Heart left ventricle (tissue), 16 donors: ENCODE measurements at regions not wholly inside any gene's neighbourhood (a gene's known extent, or its start where the extent isn't known, plus 50 kb on each side); places are given as distances from the start of the nearest gene placed in this dataset.

Source experiments
- ATAC-seq, 4 donors: fragments of 200-7000 bp; cut with Tn5 transposase; one replicate each; pipeline ENCODE4 v1.9.1; 2020 to 2022; ENCODE audit warnings: moderate library complexity in 4 of 4, mild to moderate bottlenecking in 3 of 4, moderate number of reproducible peaks in 1 of 4
- DNase-seq, 5 donors: peaks; one replicate each; pipeline ENCODE4 v3.0.0-alpha.2; 2020
- H3K27ac ChIP-seq, 12 donors: fragments of 200-600 bp; sonication (generic) in 4 of 12; one replicate each; pipeline versions ENCODE4 v1.5.0 to v1.8.0; 2016 to 2022; ENCODE audit warnings: mild to moderate bottlenecking in 2 of 12
- H3K27me3 ChIP-seq, 9 donors: fragments of 200-600 bp; sonication (generic) in 2 of 9; one replicate each; pipeline versions ENCODE4 v1.5.1 to v1.8.0; 2016 to 2022; ENCODE audit warnings: mild to moderate bottlenecking in 3 of 9
- H3K36me3 ChIP-seq, 9 donors: fragments of 200-600 bp; sonication (generic) in 2 of 9; one replicate each; pipeline versions ENCODE4 v1.5.0 to v1.8.0; 2018 to 2022; ENCODE audit warnings: mild to moderate bottlenecking in 2 of 9
- H3K4me1 ChIP-seq, 12 donors: fragments of 200-600 bp; sonication (generic) in 4 of 12; one replicate each; pipeline versions ENCODE4 v1.5.0 to v1.8.0; 2016 to 2022; ENCODE audit warnings: mild to moderate bottlenecking in 3 of 12
- H3K4me3 ChIP-seq, 12 donors: fragments of 200-600 bp; sonication (generic) in 4 of 12; one replicate each; pipeline versions ENCODE4 v1.5.0 to v1.8.0; 2017 to 2022; ENCODE audit warnings: mild to moderate bottlenecking in 9 of 12, moderate library complexity in 4 of 12
- H3K9me3 ChIP-seq, 12 donors: fragments of 200-600 bp; sonication (generic) in 4 of 12; one replicate each; pipeline versions ENCODE4 v1.5.0 to v1.8.0; 2016 to 2022; ENCODE audit warnings: mild to moderate bottlenecking in 1 of 12
- POLR2A ChIP-seq, 2 donors: fragments of 450-650 bp; IDR thresholded peaks; one replicate each; pipeline ENCODE4 v1.6.1; 2017; ENCODE audit warnings: antibody characterized with exemption in 2 of 2, mild to moderate bottlenecking in 2 of 2, moderate library complexity in 2 of 2
- WGBS, 4 donors: extraction: QIAGEN DNeasy Blood & Tissue Kit in 2 of 4; methylation state at CpG; one replicate each; pipeline versions ENCODE4 v1.1.5 to v1.1.7; 2013 to 2018; 5-methylcytosine and 5-hydroxymethylcytosine counted together
- intact Hi-C, 10 donors: fragments of 100-400 bp; cut with DNase I; formaldehyde crosslinking; loops; one replicate each; pipeline versions ENCODE4 v1.11.1 to v1.14.2; 2022
- TF ChIP-seq, protein P1 (sequence below), 12 donors: fragments of 200-600 bp; sonication (generic) in 4 of 12; IDR thresholded peaks; one replicate each; pipeline versions ENCODE4 v1.5.0 to v1.8.0; 2018 to 2022; ENCODE audit warnings: antibody characterized with exemption in 12 of 12, mild to moderate bottlenecking in 5 of 12
- donor health status: ischemic (EF 13 %, LVEDD 7.1; RV severe dilation, severe dysfunction).
- donor health status: healthy with polysubstance abuse.
- donor health status: DM: no; HTN: yes; CAD: no.
- donor health status: DM: no; HTN: no; CAD: no.
- donor health status: ischemic (EF 25% LVEDD 6.9; RV normal size, moderate dysfunction).
- donor health status: ischemic (EF 25% LVEDD 5.7; RV mildly dilated, moderate dysfunction).
- donor health status: healthy.
- donor health status: DM: yes; HTN: yes; CAD: no.
- donor health status: ischemic (EF 35%, LVEDD 5.7; RV mildly dilated, moderate dysfunction).
- donor health status: nonischemic (EF 11% LVEDD 7.7; RV severe dilation, severe dysfunction).
- donor health status: DM: yes; HTN: yes; CAD: no.
- donor health status: PGD.
- donor health status: ischemic (EF 29% LVEDD 5.4; RV normal size, mild dysfunction).
- donor health status: nonischemic (EF 23%, LVEDD 6.1; RV moderate dilation, normal function).

DNA sequence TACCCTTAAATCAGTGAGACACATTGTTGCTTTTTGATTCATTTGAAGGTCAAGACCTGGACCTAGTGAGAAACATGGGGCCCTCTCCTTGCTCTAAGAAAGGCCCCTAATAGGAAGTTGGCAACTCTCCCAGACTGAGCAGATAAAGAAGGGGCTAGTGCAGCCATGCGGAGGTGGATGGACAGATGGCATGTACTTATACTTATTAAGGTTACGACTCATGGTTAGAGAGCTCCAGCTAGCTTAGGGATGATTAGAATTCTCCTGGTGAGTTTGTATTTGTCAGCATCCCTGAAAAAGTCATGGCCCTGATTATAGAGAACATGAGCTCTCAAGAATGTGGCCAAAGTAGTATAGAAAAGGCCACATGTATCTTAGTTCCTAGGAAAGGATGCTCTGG lies 112.1 kb upstream of the BDNF start:
- Histone ChIP-seq H3K27me3 (peaks cover 0 to 6% (median 0%) of the 10 kb centered on the region in 9 donors), H3K4me3 (no peak overlapping the region), H3K9me3 (no peaks in the 10 kb centered on the region), H3K27ac (no peak overlapping the region), H3K4me1 (no peaks in the 10 kb centered on the region), H3K36me3 (no peaks in the 10 kb centered on the region)
- DNase-seq: no peak
- TF ChIP-seq, protein P1, sequence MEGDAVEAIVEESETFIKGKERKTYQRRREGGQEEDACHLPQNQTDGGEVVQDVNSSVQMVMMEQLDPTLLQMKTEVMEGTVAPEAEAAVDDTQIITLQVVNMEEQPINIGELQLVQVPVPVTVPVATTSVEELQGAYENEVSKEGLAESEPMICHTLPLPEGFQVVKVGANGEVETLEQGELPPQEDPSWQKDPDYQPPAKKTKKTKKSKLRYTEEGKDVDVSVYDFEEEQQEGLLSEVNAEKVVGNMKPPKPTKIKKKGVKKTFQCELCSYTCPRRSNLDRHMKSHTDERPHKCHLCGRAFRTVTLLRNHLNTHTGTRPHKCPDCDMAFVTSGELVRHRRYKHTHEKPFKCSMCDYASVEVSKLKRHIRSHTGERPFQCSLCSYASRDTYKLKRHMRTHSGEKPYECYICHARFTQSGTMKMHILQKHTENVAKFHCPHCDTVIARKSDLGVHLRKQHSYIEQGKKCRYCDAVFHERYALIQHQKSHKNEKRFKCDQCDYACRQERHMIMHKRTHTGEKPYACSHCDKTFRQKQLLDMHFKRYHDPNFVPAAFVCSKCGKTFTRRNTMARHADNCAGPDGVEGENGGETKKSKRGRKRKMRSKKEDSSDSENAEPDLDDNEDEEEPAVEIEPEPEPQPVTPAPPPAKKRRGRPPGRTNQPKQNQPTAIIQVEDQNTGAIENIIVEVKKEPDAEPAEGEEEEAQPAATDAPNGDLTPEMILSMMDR (IDR thresholded peaks at IDR 0.05): no peak
- TF ChIP-seq POLR2A (IDR thresholded peaks at IDR 0.05): no peak
- ATAC-seq: no peak
- intact Hi-C loops: no loop called here
- 32 to 42% (median 39%) methylated on average over 2 of the region's 2 CpGs for WGBS, 4 donors

DNA sequence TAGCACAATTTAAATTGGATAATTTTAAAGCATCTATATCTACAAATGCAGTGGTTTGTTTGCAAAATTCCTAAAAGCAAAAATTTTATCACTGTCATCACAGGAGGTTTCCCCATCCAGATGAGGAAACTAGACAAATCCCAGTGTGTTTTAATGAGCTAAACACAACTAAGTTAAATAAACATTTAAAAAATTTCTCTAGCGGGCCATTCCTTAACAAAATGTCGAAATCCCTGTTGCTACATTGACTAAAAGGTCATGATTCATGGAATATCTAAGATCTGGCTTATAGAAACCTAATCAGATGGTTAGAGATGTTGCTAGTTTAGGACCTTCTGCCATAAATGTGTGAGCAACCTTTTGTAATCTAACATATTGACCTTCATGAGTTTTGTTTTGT lies 107.3 kb upstream of the BDNF start:
- DNase-seq: no peak
- H3K4me1 ChIP-seq: no peaks in the 10 kb centered on the region
- no peak overlapping the region for H3K4me3 ChIP-seq
- 63 to 76% (median 69%) methylated on average over 2 of the region's 2 CpGs for WGBS, 4 donors
- ATAC-seq: no peak
- H3K27ac ChIP-seq: no peak overlapping the region
- TF ChIP-seq, protein P1 (IDR thresholded peaks at IDR 0.05): no peak
- no peak for TF ChIP-seq POLR2A (IDR thresholded peaks at IDR 0.05)
- no peaks in the 10 kb centered on the region for H3K36me3 ChIP-seq
- intact Hi-C loops: no loop called here
- H3K27me3 ChIP-seq: no peaks in the 10 kb centered on the region
- H3K9me3 ChIP-seq: no peaks in the 10 kb centered on the region

DNA sequence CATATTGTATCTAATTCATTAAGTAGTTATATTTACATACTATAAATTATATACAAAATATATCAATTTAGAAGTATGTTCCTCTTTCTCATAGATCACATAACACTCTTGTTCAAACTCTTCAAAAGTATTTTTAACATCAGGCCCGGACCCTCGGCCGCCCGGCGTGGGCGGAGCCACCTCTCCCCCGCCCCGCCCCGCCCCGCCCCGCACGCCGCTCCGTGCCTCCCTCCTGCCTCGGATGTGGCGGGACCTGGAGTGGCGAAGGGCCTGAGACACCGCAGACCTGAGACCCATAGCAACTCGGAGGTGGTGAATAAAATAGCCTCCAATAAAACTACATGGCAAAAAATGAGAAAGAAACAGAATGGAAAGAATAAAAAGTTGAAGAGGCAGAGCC lies 105.9 kb upstream of the BDNF start:
- H3K27ac ChIP-seq: no peak overlapping the region
- intact Hi-C loops: no loop called here
- no peak overlapping the region for H3K4me3 ChIP-seq
- no peaks in the 10 kb centered on the region for H3K9me3 ChIP-seq
- H3K4me1 ChIP-seq: no peaks in the 10 kb centered on the region
- DNase-seq (no peak), ATAC-seq (no peak)
- H3K36me3 ChIP-seq: no peaks in the 10 kb centered on the region
- H3K27me3 ChIP-seq: no peaks in the 10 kb centered on the region
- WGBS, 4 donors: 52 to 70% (median 68%) methylated on average over 19 of the region's 19 CpGs
- no peak for TF ChIP-seq POLR2A (IDR thresholded peaks at IDR 0.05)
- TF ChIP-seq, protein P1 (IDR thresholded peaks at IDR 0.05): no peak

DNA sequence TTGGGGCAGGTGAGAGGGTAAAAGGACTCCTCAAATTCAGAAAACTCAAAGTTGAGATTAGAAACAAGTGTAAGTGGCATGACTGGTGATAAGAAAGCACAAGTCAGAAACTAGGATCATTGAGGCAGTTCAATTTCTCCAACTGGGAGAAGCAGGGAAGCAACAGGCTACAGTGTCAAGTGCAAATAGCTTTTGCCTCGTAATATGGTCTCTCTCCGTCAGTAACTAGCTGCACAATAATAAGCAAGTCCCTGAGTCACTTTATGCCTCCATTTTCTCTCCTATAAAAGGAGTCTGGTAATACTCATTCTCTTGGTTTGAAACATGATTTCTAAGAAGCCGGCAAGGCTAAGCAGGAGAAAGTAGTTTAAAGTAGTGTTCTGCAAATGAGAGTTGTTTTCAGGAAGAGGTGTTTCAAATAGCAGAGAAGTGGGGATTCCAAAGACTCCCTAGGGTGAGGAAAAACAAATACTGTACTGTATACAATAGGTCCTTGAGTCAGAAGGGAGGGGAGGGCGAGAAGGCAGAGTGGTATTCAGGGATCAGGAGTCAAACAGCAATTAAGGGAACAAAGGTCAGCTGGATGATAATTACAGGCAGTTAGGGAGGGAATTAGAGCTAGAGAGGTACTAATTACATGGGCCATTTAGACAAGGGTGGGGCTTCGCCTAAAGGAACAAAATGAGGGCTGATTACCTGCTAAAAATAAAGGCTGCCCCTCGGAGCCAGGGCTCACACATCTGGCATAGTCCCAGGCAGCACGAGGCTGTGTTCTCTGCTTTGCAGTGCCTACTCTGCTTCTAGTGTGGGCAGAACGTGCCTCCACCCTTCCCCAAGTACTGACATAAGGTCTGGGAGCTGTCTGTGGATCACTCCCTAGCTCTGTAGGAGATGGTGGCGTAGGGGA lies 96.0 kb upstream of the BDNF start:
- Histone ChIP-seq H3K4me3 (no peak overlapping the region), H3K36me3 (no peaks in the 10 kb centered on the region), H3K4me1 (peaks cover 0 to 4% (median 0%) of the 10 kb centered on the region in 12 donors), H3K27me3 (no peaks in the 10 kb centered on the region), H3K9me3 (peaks cover 0 to 6% (median 0%) of the 10 kb centered on the region in 12 donors), H3K27ac (no peak overlapping the region)
- TF ChIP-seq POLR2A (IDR thresholded peaks at IDR 0.05): no peak
- TF ChIP-seq, protein P1 (IDR thresholded peaks at IDR 0.05): no peak
- DNase-seq (peak in 2 of 5 donors; percentile 15 to 51), ATAC-seq (peak; percentile 51 to 76 (median 69))
- 21 to 28% (median 26%) methylated on average over 9 of the region's 9 CpGs for whole genome bisulfite sequencing, 4 donors
- intact Hi-C loops: no loop called here
